ENCODE measurements at regions not wholly inside any gene's neighbourhood (a gene's known extent, or its start where the extent isn't known, plus 50 kb on each side); places are given as distances from the start of the nearest gene placed in this dataset.

DNA sequence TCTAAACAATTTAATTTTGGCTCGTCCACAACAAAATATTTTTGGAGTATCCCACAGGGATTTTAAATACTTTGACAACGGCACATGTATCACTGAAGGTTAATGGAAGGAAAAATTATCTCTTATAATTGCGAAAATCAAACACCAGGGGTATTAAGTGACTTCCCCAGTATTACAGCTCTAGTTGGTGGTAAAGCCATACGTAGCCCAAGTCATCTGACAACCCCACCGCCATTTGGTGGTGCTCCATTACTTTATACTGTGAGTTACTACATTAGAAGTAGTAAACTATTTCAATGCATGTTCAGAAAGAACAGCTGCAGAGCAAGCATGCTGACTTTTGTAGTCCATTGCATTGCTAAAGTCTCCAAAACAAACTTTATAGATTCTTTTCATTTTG is 179.7 kb downstream of the HGF start:
- Mint-ChIP-seq H3K36me3 (no peaks in the 10 kb centered on the region), H3K27ac (no peak overlapping the region), H3K4me1 (no peaks in the 10 kb centered on the region), H3K27me3 (ENCODE audit: low read depth) (no peaks in the 10 kb centered on the region), H3K4me3 (no peak overlapping the region), H3K9me3 (no peaks in the 10 kb centered on the region)
- no peak for ATAC-seq
- TF ChIP-seq ATF1 (CRISPR knock-in tag; IDR thresholded peaks at IDR 0.05) (no peak), NFATC4 (CRISPR knock-in tag; IDR thresholded peaks at IDR 0.05) (no peak), ZBTB21 (CRISPR knock-in tag; IDR thresholded peaks at IDR 0.05; ENCODE audit: borderline replicate concordance) (no peak), TP53 (CRISPR knock-in tag; IDR thresholded peaks at IDR 0.05) (no peak), MXD4 (CRISPR knock-in tag; IDR thresholded peaks at IDR 0.05; ENCODE audit: borderline replicate concordance) (no peak), GABPB1 (CRISPR knock-in tag; IDR thresholded peaks at IDR 0.05) (no peak), ZNF416 (CRISPR knock-in tag; IDR thresholded peaks at IDR 0.05) (no peak), JUN (CRISPR knock-in tag; IDR thresholded peaks at IDR 0.05) (no peak), ZNF423 (CRISPR knock-in tag; IDR thresholded peaks at IDR 0.05) (no peak), ATF2 (CRISPR knock-in tag; IDR thresholded peaks at IDR 0.05; ENCODE audit: borderline replicate concordance, low read depth) (no peak)
- TF ChIP-seq, protein P1, sequence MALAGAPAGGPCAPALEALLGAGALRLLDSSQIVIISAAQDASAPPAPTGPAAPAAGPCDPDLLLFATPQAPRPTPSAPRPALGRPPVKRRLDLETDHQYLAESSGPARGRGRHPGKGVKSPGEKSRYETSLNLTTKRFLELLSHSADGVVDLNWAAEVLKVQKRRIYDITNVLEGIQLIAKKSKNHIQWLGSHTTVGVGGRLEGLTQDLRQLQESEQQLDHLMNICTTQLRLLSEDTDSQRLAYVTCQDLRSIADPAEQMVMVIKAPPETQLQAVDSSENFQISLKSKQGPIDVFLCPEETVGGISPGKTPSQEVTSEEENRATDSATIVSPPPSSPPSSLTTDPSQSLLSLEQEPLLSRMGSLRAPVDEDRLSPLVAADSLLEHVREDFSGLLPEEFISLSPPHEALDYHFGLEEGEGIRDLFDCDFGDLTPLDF (CRISPR knock-in tag; IDR thresholded peaks at IDR 0.05), result no peak
- ChIA-PET CTCF (no interaction called here), POLR2A (no interaction called here)
- no peak for DNase-seq (ENCODE audit: low spot score)

- ATAC-seq (no peak), DNase-seq (ENCODE audit: low spot score) (no peak)
- Mint-ChIP-seq H3K27me3 (ENCODE audit: low read depth) (no peaks in the 10 kb centered on the region), H3K4me1 (no peaks in the 10 kb centered on the region), H3K27ac (no peak overlapping the region), H3K4me3 (no peak overlapping the region), H3K36me3 (no peaks in the 10 kb centered on the region), H3K9me3 (0 out of 2 replicates have a peak, but pooled peaks cover 5% of the 10 kb centered on the region)
- ChIA-PET POLR2A (no interaction called here), CTCF (no interaction called here)
- TF ChIP-seq SMAD3 (CRISPR knock-in tag; IDR thresholded peaks at IDR 0.05; ENCODE audit: borderline replicate concordance) (no peak), NR1H2 (CRISPR knock-in tag; IDR thresholded peaks at IDR 0.05) (no peak), CTCF (IDR thresholded peaks at IDR 0.05) (no peak)
Observed at GRCh38 chr7:81584667-81585066, 185.2 kb downstream of the HGF start.

DNA sequence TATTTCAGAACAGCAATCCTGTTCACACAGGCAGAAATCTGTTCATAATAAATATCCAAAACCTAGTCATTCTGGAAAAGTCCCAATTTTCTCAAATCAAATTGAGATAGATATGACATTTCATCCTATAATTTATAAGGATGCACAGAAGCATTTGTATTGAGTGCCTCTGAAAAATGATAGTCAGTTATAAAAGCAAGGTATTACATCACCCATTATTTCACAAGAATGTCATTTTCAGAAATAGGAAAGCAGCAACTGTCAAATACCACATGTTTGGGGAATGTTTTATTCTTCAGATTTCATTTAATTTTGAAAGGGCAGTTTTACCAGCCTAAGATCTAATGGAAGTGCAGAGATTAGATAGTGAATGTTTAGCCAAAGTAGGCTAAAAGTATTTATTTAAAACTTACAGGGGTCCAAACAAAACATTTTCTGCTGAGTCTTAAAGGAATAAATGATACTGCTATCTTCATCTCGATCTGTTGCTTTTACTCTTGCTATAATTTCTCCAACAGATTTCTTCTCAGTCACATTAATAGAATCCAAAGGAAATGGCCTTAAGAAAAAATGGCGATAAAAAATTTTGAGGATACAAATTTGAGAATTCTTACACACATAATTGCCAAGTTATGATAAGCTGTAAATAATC is 185.8 kb downstream of the HGF start:
- H3K9me3 Mint-ChIP-seq, result 0 out of 2 replicates have a peak, but pooled peaks cover 5% of the 10 kb centered on the region
- DNase-seq (ENCODE audit: low spot score) (no peak), ATAC-seq (no peak)
- H3K4me3 Mint-ChIP-seq, result no peak overlapping the region
- TF ChIP-seq PRRX2 (CRISPR knock-in tag; IDR thresholded peaks at IDR 0.05), result no peak
- TF ChIP-seq ZNF138 (CRISPR knock-in tag; conservative IDR thresholded peaks at IDR 0.05), result no peak
- no peak for TF ChIP-seq ESRRA (CRISPR knock-in tag; IDR thresholded peaks at IDR 0.05; ENCODE audit: borderline replicate concordance)
- TF ChIP-seq JUN (CRISPR knock-in tag; IDR thresholded peaks at IDR 0.05), result no peak
- TF ChIP-seq ELF4 (CRISPR knock-in tag; IDR thresholded peaks at IDR 0.05; ENCODE audit: low read depth), result no peak
- TF ChIP-seq NR2C2 (CRISPR knock-in tag; IDR thresholded peaks at IDR 0.05), result no peak
- TF ChIP-seq, protein P2, sequence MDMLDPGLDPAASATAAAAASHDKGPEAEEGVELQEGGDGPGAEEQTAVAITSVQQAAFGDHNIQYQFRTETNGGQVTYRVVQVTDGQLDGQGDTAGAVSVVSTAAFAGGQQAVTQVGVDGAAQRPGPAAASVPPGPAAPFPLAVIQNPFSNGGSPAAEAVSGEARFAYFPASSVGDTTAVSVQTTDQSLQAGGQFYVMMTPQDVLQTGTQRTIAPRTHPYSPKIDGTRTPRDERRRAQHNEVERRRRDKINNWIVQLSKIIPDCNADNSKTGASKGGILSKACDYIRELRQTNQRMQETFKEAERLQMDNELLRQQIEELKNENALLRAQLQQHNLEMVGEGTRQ (CRISPR knock-in tag; IDR thresholded peaks at IDR 0.05), result no peak
- no peak for TF ChIP-seq NR1H2 (CRISPR knock-in tag; IDR thresholded peaks at IDR 0.05)
- TF ChIP-seq TCF7 (CRISPR knock-in tag; IDR thresholded peaks at IDR 0.05; ENCODE audit: low read depth), result no peak
- CTCF ChIA-PET, result no interaction called here
- no peaks in the 10 kb centered on the region for H3K4me1 Mint-ChIP-seq
- H3K27me3 Mint-ChIP-seq (ENCODE audit: low read depth), result no peaks in the 10 kb centered on the region
- POLR2A ChIA-PET, result no interaction called here
- H3K36me3 Mint-ChIP-seq, result no peaks in the 10 kb centered on the region
- H3K27ac Mint-ChIP-seq, result no peak overlapping the region
